Naive thymus-derived CD8-positive, alpha-beta T cell (primary cell): ENCODE measurements at regions not wholly inside any gene's neighbourhood (a gene's known extent, or its start where the extent isn't known, plus 50 kb on each side); places are given as distances from the start of the nearest gene placed in this dataset.

ENCODE experiments used
- ATAC-seq, 2 donors: fragments of 150-1000 bp; cut with Tn5 transposase in 1 of 2; sonication (Bioruptor Pico), chemical (Tn5 transposase) in 1 of 2; 1 replicate in 1 of 2; 2 replicates in 1 of 2; pipeline ENCODE4 v1.10.0; 2021; ENCODE audit warnings: mild to moderate bottlenecking in 2 of 2, moderate library complexity in 2 of 2
- POLR2A ChIA-PET: fragments of 350-600 bp; sonication (Branson Sonifier 250); formaldehyde crosslinking; loops from one replicate; lab custom pipeline; 2021; ENCODE audit warnings: antibody characterized with exemption; lab: Charles Lee
- DNase-seq, 10 donors: peaks; one replicate each; pipeline versions ENCODE4 v3.0.0 to v3.0.0-alpha.2; 2020 to 2022
- H3K27ac Mint-ChIP-seq, 10 donors: one replicate each; pipeline ENCODE4 v1.8.0; 2020 to 2022; ENCODE audit warnings: mild to moderate bottlenecking in 10 of 10, mixed read lengths in 10 of 10, moderate library complexity in 4 of 10, inconsistent platforms in 1 of 10
- H3K27me3 Mint-ChIP-seq, 5 donors: one replicate each; pipeline ENCODE4 v1.8.0; 2021 to 2022; ENCODE audit warnings: mixed read lengths in 5 of 5
- H3K36me3 Mint-ChIP-seq, 3 donors: one replicate each; pipeline ENCODE4 v1.8.0; 2020 to 2022; ENCODE audit warnings: mixed read lengths in 3 of 3, mild to moderate bottlenecking in 2 of 3, inconsistent platforms in 1 of 3
- H3K4me1 Mint-ChIP-seq, 4 donors: one replicate each; pipeline ENCODE4 v1.8.0; 2021 to 2022; ENCODE audit warnings: mixed read lengths in 4 of 4
- H3K4me3 Mint-ChIP-seq, 10 donors: one replicate each; pipeline ENCODE4 v1.8.0; 2020 to 2022; ENCODE audit warnings: mild to moderate bottlenecking in 10 of 10, mixed read lengths in 10 of 10, moderate library complexity in 6 of 10, inconsistent platforms in 1 of 10
- H3K9me3 Mint-ChIP-seq, 9 donors: one replicate each; pipeline ENCODE4 v1.8.0; 2020 to 2022; ENCODE audit warnings: mixed read lengths in 9 of 9, mild to moderate bottlenecking in 3 of 9, inconsistent platforms in 1 of 9, moderate library complexity in 1 of 9

DNA sequence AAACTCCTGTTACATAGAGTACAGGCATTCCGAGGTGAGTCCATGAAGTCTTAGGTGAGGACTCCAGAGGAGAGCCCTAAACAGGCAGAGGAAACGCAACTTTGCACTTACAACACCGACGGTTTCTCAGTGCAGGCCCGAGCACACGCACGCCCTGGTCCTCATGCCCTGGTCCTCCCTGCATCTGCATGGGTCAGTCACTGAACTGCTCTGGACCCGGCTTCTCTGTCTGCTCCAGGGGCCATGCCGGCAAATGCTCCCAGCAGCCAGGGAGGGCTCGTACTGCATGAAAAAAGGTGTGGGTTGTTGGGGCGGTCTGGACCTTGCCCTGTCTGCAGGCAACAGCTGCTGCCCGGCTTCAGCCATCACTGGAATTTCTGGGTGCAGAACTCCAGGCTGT is 317.3 kb upstream of the SHH start:
- peaks cover 0 to under 1% (median 0%) of the 10 kb centered on the region in 5 donors for H3K27me3 Mint-ChIP-seq
- POLR2A ChIA-PET: no interaction called here
- H3K4me1 Mint-ChIP-seq: no peaks in the 10 kb centered on the region
- H3K4me3 Mint-ChIP-seq: no peak overlapping the region
- ATAC-seq (no peak), DNase-seq (no peak)
- H3K36me3 Mint-ChIP-seq: no peaks in the 10 kb centered on the region
- no peak overlapping the region for H3K27ac Mint-ChIP-seq
- peaks cover 0 to 4% (median 0%) of the 10 kb centered on the region in 9 donors for H3K9me3 Mint-ChIP-seq

DNA sequence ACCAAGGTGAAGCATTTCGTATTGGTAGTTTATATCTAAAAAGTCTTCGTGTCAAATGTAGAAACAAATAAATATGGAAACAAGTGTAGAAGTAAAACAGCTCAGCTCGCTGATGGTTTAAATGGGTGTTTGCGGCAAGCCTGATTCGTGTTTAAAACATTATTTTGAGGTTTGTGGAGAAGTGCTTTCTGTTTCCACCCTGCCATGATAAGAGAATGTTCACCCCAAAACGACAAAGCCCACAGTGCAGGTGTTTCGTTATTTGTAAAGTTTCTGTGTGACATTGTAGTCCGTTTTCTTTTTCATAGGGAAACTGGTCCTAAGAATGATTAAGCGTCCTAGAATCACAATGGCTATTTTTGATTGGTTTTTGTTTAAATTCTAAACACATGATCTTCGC is 316.2 kb upstream of the SHH start:
- no peak for ATAC-seq
- POLR2A ChIA-PET: no interaction called here
- Mint-ChIP-seq H3K36me3 (no peaks in the 10 kb centered on the region), H3K4me1 (no peaks in the 10 kb centered on the region), H3K4me3 (no peak overlapping the region), H3K27me3 (no peaks in the 10 kb centered on the region), H3K27ac (no peak overlapping the region), H3K9me3 (peaks cover 0 to 4% (median 0%) of the 10 kb centered on the region in 9 donors)
- DNase-seq: no peak

DNA sequence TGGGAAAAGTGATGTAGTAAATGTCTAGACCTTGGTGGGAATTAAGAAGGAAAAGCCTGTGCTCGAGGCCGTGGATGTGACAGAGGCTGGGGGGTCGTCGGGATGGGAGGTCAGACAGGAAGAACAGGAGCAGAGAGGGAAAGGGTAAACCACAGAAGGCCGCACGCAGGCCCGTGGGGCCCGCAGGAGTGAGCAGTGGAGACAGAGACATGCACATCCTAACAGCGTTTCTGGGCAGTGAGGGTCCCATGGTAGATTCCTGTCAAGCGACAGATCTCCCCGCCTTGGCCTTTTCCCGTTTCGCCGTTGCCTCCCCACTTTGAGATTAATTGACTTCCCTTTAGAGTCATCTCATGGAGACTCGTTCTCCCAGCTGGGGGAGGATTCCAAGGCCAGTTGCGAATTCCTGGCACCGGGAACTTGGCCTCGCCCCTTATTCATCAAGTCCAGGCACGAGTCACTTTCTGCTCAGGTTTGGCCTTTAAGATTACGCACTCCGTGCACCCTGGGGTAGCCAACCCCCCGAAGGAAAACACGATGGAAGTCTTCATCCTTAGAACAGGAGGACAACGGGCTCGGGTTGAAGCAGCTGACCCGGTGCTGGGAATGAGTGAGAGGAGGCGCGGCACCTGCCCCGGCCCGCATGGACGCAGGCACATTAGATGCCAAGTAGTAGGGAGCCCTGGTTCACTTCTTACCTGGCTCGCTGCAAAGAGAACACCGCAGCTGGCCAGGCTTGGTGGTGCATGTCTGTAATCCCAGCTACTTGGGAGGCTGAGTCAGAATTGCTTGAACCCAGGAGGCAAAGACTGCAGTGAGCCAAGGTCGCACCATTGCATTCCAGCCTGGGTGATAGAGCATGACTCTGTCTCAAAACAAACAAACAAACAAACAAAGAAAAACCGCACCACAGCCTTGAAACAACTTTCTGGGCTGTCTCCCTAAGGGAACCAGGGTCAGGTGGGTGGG is 315.2 kb upstream of the SHH start:
- no peaks in the 10 kb centered on the region for H3K9me3 Mint-ChIP-seq
- POLR2A ChIA-PET: no interaction called here
- ATAC-seq (no peak), DNase-seq (no peak)
- H3K27me3 Mint-ChIP-seq: no peaks in the 10 kb centered on the region
- no peak overlapping the region for H3K4me3 Mint-ChIP-seq
- no peaks in the 10 kb centered on the region for H3K4me1 Mint-ChIP-seq
- H3K27ac Mint-ChIP-seq: peak overlapping the region in 1 of 10 donors; percentile 19
- H3K36me3 Mint-ChIP-seq: no peaks in the 10 kb centered on the region

DNA sequence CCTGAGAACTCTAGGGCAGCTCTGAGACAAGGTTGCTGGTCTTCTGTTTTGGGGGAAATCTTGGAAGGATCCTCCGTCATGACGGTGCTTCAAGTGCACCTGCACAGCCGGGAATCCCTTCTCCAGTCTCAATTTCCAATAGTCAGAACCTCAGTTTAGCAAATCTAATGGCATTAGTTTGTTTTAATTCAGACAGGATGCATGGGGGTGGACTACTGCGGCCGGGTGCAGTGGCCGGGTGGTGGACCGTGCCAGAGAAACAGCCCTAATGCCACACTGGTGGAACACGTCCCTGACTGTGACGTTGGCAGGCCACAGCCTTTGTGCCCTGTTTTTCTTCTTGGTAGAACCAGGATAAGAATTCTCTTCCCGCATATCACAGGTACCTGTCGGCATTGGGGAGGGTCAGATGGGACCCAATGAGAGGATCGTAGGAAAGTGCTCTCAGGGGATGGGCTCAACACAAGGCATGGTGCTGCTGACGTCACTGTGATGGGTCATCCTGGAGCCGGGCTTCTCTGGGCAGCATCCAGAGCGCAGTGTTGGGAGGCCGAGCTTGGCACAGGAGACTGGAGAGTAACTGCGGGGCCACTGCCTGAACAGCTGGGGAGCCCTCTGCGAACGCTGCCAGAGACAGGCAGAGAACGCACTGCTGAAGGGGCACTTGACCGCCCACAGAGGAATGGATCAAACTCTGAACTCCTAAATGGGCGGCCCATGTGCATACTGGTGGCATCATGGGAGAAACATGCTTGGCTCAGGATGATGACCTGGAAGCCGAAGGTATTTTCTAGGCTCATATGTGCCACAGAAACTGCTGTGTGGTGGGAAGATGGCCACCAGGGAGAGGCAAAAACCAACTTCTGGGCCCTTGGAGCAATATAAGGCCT is 313.8 kb upstream of the SHH start:
- H3K9me3 Mint-ChIP-seq: no peaks in the 10 kb centered on the region
- ATAC-seq: no peak

DNA sequence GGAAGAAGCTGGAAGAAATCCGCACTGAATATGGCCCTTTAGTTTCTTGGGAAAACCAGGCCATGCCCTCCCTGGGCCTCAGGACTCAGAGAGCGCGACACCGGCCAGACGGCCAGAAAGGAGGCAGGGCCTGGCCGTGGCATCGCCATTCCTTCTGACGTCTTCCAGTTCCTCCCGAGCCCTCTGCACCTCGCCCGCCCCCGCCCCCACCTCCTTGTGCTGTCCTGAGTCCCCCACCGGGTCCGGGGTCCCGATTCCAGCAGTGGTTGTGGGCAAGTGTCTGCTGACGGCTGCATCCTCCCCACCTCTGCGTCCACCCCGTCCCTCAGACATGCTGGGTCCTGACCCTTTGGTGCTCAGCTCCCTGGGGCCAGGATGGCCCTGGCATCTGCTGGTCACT is 312.1 kb upstream of the SHH start:
- Mint-ChIP-seq H3K4me3 (no peak overlapping the region), H3K36me3 (no peaks in the 10 kb centered on the region), H3K9me3 (no peaks in the 10 kb centered on the region), H3K4me1 (peaks cover 0 to 4% (median 0%) of the 10 kb centered on the region in 4 donors), H3K27me3 (peaks cover 0 to 4% (median 0%) of the 10 kb centered on the region in 5 donors), H3K27ac (no peak overlapping the region)
- ATAC-seq (no peak), DNase-seq (no peak)
- POLR2A ChIA-PET: no interaction called here

More for the DNA sequence above, 313.8 kb upstream of the SHH start:
- H3K36me3 Mint-ChIP-seq: no peaks in the 10 kb centered on the region
- peaks cover 0 to 1% (median 0%) of the 10 kb centered on the region in 4 donors for H3K4me1 Mint-ChIP-seq
- no peak overlapping the region for H3K27ac Mint-ChIP-seq
- no peak for DNase-seq
- no peak overlapping the region for H3K4me3 Mint-ChIP-seq
- POLR2A ChIA-PET: no interaction called here
- H3K27me3 Mint-ChIP-seq: peaks cover 0 to 4% (median 0%) of the 10 kb centered on the region in 5 donors

DNA sequence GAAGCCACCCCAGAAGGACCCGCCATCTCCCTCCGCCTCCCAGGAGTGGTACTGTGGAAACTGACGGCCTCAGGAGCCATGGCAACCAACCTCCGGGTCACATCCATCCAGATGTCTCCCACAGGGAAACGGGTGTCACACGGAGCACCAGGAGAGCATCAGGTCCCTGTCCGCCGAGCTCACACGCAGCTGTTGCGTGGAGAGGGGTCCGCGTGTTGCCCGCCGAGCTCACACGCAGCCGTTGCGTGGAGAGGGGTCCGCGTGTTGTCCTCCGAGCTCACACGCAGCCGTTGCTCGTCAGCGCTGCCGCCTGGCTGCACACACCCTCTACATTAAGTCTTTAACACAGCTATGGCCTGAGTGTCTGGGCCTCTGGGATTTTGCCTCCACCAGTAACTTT is 311.1 kb upstream of the SHH start:
- DNase-seq (no peak), ATAC-seq (no peak)
- no peaks in the 10 kb centered on the region for H3K36me3 Mint-ChIP-seq
- peaks cover 0 to 4% (median 0%) of the 10 kb centered on the region in 5 donors for H3K27me3 Mint-ChIP-seq
- H3K4me1 Mint-ChIP-seq: peaks cover 0 to 4% (median 0%) of the 10 kb centered on the region in 4 donors
- H3K9me3 Mint-ChIP-seq: no peaks in the 10 kb centered on the region
- H3K4me3 Mint-ChIP-seq: no peak overlapping the region
- POLR2A ChIA-PET: no interaction called here
- no peak overlapping the region for H3K27ac Mint-ChIP-seq

DNA sequence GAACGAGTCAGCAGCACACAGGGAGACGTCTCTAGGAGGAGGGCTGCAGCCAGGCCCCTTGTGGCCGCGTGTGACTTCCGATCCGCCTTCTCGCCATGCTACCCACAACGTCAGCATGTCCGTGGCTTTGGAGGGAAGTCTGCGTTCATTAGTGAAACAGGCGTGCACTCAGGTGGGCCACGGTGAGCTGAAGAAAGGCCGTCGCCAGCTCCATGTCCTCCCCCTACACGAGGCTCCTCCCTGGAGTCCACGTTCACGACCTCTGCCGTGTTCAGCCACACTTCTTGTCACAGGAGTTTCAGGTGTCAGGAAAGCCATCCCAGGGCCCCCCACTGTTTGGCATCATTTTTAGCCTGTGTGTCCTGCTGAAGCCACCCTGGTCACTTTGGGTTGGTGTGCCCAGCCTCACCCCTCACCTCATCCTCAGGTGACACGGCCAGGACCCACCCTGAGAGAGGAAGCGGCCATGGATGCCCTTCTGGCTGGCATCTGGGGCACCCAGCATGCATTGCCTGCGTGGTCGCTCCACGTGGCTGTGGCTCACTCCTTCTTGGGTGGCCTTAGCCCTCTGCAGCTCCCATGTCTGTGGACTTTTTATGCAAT is 310.6 kb upstream of the SHH start:
- no peak overlapping the region for H3K27ac Mint-ChIP-seq
- POLR2A ChIA-PET: no interaction called here
- no peaks in the 10 kb centered on the region for H3K36me3 Mint-ChIP-seq
- H3K4me1 Mint-ChIP-seq: peaks cover 0 to 4% (median 0%) of the 10 kb centered on the region in 4 donors
- peaks cover 0 to 4% (median 0%) of the 10 kb centered on the region in 5 donors for H3K27me3 Mint-ChIP-seq
- DNase-seq: no peak
- no peak for ATAC-seq
- H3K9me3 Mint-ChIP-seq: no peaks in the 10 kb centered on the region
- H3K4me3 Mint-ChIP-seq: no peak overlapping the region

DNA sequence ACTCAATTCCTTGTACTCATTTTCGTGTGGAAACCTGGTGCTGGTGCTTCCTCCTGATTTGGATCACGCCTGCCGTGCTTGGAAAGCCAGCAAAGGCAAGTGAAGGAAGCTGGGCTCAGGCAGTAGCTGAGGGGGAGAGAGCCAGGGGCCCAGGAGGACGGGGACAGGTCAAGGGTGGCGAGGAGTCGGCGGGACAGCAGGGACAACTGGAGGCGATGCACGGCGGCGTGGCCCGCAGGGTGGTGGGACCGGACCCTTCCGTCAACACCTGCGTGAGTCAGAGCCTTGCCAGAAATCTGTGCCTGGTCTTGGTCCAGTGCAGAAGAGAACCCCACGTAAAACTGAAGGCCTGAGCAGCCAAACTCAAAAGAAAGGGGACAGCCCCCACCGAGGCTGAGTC is 309.7 kb upstream of the SHH start:
- DNase-seq (no peak), ATAC-seq (no peak)
- peaks cover 0 to 4% (median 0%) of the 10 kb centered on the region in 5 donors for H3K27me3 Mint-ChIP-seq
- H3K27ac Mint-ChIP-seq: no peak overlapping the region
- no peak overlapping the region for H3K4me3 Mint-ChIP-seq
- POLR2A ChIA-PET: no interaction called here
- no peaks in the 10 kb centered on the region for H3K36me3 Mint-ChIP-seq
- H3K4me1 Mint-ChIP-seq: peaks cover 0 to 4% (median 0%) of the 10 kb centered on the region in 4 donors
- no peaks in the 10 kb centered on the region for H3K9me3 Mint-ChIP-seq

DNA sequence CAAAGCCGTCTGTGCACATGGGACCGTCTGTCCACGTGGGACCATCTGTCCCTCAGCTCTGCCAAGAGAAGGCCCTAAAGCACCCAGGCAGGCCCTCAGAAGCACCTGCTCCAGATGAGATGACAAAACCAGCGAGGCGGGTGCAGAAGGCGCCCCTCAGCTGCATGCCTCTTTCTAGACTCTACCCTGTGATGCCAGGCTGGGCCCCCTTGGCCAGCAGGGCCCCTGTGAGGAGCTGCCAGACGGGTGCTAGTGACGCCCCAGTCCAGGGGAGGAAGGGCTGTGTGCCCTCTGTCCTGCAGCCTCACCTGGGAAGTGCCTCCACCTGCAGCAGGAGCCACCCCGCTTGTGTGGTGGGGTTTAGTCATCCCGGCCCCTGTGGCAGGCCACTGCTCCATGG is 309.2 kb upstream of the SHH start:
- no peak overlapping the region for H3K4me3 Mint-ChIP-seq

DNA sequence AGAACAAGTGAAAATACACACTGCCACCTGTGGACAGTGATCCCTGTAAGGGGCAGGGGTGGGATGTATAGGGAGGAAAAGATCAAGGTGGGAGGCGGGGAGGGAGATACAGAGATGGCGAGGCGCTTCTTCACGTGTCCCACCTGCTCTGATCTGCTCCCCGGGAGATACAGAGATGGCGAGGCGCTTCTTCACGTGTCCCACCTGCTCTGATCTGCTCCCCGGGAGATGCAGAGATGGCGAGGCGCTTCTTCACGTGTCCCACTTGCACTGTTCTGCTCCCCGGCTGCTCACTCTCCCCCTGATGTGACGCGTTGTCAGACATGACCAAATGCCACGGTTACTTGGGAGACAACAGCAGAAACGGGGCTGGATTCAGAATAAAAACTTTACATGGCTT is 308.3 kb upstream of the SHH start:
- Mint-ChIP-seq H3K27ac (no peak overlapping the region), H3K4me3 (no peak overlapping the region), H3K9me3 (no peaks in the 10 kb centered on the region), H3K4me1 (peaks cover 0 to 6% (median 0%) of the 10 kb centered on the region in 4 donors), H3K36me3 (no peaks in the 10 kb centered on the region), H3K27me3 (peaks cover 0 to 4% (median 0%) of the 10 kb centered on the region in 5 donors)
- DNase-seq (no peak), ATAC-seq (no peak)
- POLR2A ChIA-PET: no interaction called here

More for the DNA sequence above, 309.2 kb upstream of the SHH start:
- Mint-ChIP-seq H3K27me3 (peaks cover 0 to 4% (median 0%) of the 10 kb centered on the region in 5 donors), H3K9me3 (no peaks in the 10 kb centered on the region), H3K36me3 (no peaks in the 10 kb centered on the region), H3K4me1 (peaks cover 0 to 6% (median 0%) of the 10 kb centered on the region in 4 donors), H3K27ac (no peak overlapping the region)
- POLR2A ChIA-PET: no interaction called here
- ATAC-seq: no peak
- no peak for DNase-seq

DNA sequence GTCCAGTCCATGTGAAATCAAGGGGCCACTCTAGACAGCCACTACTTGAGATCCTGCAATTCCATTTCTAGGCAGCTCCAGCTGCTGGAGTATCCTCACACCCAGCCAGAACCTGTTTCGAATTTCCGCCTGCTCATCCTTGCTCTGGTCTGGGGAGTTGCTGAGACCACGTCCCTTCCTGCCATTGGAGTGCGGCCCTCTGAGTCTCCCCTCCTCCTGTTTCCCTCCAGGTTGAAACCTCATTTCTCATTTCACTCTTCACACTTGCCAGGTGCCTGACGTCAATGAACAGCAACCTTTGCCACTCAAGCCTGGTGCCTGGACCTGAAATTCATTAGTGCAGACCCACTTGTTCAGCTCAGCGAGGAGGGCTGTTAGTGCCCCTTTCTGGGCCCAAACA is 307.5 kb upstream of the SHH start:
- Mint-ChIP-seq H3K36me3 (no peaks in the 10 kb centered on the region), H3K9me3 (no peaks in the 10 kb centered on the region), H3K27ac (no peak overlapping the region), H3K27me3 (peaks cover 0 to 4% (median 0%) of the 10 kb centered on the region in 5 donors), H3K4me3 (no peak overlapping the region), H3K4me1 (peaks cover 0 to 6% (median 0%) of the 10 kb centered on the region in 4 donors)
- ATAC-seq (no peak), DNase-seq (no peak)
- POLR2A ChIA-PET: no interaction called here

DNA sequence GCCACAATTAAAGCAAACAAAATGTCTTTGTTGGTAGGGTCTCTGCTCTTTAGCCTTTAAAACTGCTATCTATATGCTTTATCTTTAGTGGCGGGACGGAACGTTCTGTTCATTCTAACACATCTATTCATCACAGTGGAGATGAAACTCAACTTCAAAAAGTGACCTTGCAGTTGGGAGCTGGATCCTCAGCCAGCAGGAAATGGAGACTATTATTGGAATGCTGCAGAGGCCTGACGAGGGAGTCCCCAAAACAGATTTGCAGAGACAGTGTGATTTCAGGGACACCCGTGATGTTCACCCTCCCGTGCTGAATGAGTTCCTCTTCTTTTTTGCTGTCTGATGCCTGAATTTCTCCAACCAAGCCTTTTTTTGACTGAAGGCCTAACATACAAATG is 306.0 kb upstream of the SHH start:
- Mint-ChIP-seq H3K9me3 (no peaks in the 10 kb centered on the region), H3K4me1 (peaks cover 0 to 6% (median 0%) of the 10 kb centered on the region in 4 donors), H3K27me3 (peaks cover 0 to 4% (median 0%) of the 10 kb centered on the region in 5 donors), H3K36me3 (no peaks in the 10 kb centered on the region), H3K27ac (no peak overlapping the region), H3K4me3 (no peak overlapping the region)
- POLR2A ChIA-PET: no interaction called here
- ATAC-seq (no peak), DNase-seq (no peak)
